Right ventricle myocardium inferior (tissue), 1 donor: ENCODE measurements at regions not wholly inside any gene's neighbourhood (a gene's known extent, or its start where the extent isn't known, plus 50 kb on each side); places are given as distances from the start of the nearest gene placed in this dataset.

Experiments
- ATAC-seq: fragments of 200-7000 bp; cut with Tn5 transposase; one replicate; pipeline ENCODE4 v1.9.1; 2020; ENCODE audit warnings: mild to moderate bottlenecking, moderate library complexity
- DNase-seq: peaks from one replicate; pipeline ENCODE4 v3.0.0; 2021; ENCODE audit errors: missing footprints
- intact Hi-C: fragments of 100-400 bp; cut with DNase I; formaldehyde crosslinking; loops from one replicate; pipeline ENCODE4 v1.11.0; 2022
- donor health status: DM: no; HTN: yes; CAD: no; lungs with severe emphysema.

GRCh38 chr6:28585335-28585734, 59.7 kb downstream of the GPX5 start:
- ATAC-seq: no peak
- intact Hi-C loops: no loop called here
- no peak for DNase-seq

GRCh38 chr6:28586324-28586723, 60.6 kb downstream of the GPX5 start:
- intact Hi-C loops: no loop called here
- no peak for DNase-seq
- no peak for ATAC-seq

GRCh38 chr6:28586962-28587745, 61.5 kb downstream of the GPX5 start:
- DNase-seq (no peak), ATAC-seq (peak; percentile 91)

GRCh38 chr6:28587746-28588075, 62.0 kb downstream of the GPX5 start:
- DNase-seq: no peak
- intact Hi-C loops: no loop called here
- ATAC-seq: no peak

More at GRCh38 chr6:28586962-28587745, 61.5 kb downstream of the GPX5 start:
- intact Hi-C loops: no loop called here

- intact Hi-C loops: no loop called here
- no peak for DNase-seq
- ATAC-seq: no peak
Observed at GRCh38 chr6:28588666-28589065, 63.0 kb downstream of the GPX5 start.

- intact Hi-C loops: no loop called here
- ATAC-seq (peak; percentile 56), DNase-seq (no peak)
Observed at GRCh38 chr6:28589234-28589956, 63.7 kb downstream of the GPX5 start.

- no peak for ATAC-seq
- no peak for DNase-seq
- intact Hi-C loops: no loop called here
Observed at GRCh38 chr6:28589957-28590349, 64.3 kb downstream of the GPX5 start.

GRCh38 chr6:28597217-28597835, 71.6 kb downstream of the GPX5 start:
- intact Hi-C loops: no loop called here
- DNase-seq (no peak), ATAC-seq (no peak)

- DNase-seq (no peak), ATAC-seq (no peak)
- intact Hi-C loops: no loop called here
Observed at GRCh38 chr6:28597924-28598722, 72.4 kb downstream of the GPX5 start.

- intact Hi-C loops: no loop called here
- ATAC-seq (no peak), DNase-seq (no peak)
Observed at GRCh38 chr6:28598757-28599686, 73.3 kb downstream of the GPX5 start.

- intact Hi-C loops: no loop called here
- ATAC-seq: no peak
- no peak for DNase-seq
Observed at GRCh38 chr6:28600245-28600644, 74.6 kb downstream of the GPX5 start.

- DNase-seq (no peak), ATAC-seq (no peak)
- intact Hi-C loops: no loop called here
Observed at GRCh38 chr6:28603891-28604290, 78.2 kb downstream of the GPX5 start.

GRCh38 chr6:28606424-28607391, 81.0 kb downstream of the GPX5 start:
- ATAC-seq (no peak), DNase-seq (no peak)
- intact Hi-C loops: no loop called here

- no peak for DNase-seq
- no peak for ATAC-seq
- intact Hi-C loops: no loop called here
Observed at GRCh38 chr6:28607990-28608389, 82.3 kb downstream of the GPX5 start.

- intact Hi-C loops: no loop called here
- DNase-seq (no peak), ATAC-seq (no peak)
Observed at GRCh38 chr6:28609672-28610071, 84.0 kb downstream of the GPX5 start.

- ATAC-seq (no peak), DNase-seq (no peak)
- intact Hi-C loops: no loop called here
Observed at GRCh38 chr6:28615616-28615954, 89.9 kb downstream of the GPX5 start.

- intact Hi-C loops: no loop called here
- DNase-seq (no peak), ATAC-seq (no peak)
Observed at GRCh38 chr6:28615955-28616747, 90.5 kb downstream of the GPX5 start.
